Stimulated activated CD4-positive, alpha-beta T cell treated with anti-CD3 and anti-CD28 coated beads, Interleukin-15, amount 100 ng/mL, for 24 hours (primary cell): ENCODE measurements at regions not wholly inside any gene's neighbourhood (a gene's known extent, or its start where the extent isn't known, plus 50 kb on each side); places are given as distances from the start of the nearest gene placed in this dataset.

Experiments
- DNase-seq: peaks from one replicate; pipeline ENCODE4 v3.0.0-alpha.2; 2020

DNA sequence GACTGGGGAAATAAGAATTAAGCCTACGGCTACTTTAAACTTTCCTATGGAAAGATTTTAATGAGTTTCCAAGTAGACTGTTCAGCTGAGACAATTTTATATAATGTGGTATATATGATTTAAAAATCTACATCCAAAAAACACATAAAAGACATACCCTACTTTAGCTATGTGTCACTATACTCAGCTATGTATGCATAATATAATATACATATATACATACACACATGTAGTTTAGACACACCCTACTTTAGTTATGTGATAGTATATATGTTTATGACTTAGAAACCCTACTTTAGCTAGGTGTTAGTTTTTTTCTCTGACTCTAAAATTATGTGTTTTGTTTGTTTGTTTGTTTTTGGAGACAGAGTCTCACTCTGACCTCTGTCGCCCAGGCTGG, 100.5 kb upstream of the DAB2 start:
- DNase-seq, result no peak

DNA sequence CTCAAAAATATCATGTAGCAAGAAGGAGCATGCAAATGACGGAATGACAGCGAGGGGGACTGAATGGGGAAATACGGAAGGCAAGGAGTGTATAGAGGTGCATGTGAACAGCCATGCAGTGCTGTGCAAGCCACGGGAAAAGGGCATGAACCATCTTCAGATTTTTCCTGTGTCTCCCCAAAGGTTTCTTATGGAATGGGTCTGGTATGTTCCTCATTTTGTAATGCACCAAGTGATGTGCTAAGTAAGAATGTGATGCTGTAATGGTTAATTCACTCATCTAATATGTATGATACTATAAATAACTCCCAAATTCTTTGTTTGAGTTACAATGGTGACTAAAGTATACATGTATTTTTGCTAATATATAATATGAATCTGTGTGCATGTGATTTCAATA, 99.0 kb upstream of the DAB2 start:
- DNase-seq, result no peak

DNA sequence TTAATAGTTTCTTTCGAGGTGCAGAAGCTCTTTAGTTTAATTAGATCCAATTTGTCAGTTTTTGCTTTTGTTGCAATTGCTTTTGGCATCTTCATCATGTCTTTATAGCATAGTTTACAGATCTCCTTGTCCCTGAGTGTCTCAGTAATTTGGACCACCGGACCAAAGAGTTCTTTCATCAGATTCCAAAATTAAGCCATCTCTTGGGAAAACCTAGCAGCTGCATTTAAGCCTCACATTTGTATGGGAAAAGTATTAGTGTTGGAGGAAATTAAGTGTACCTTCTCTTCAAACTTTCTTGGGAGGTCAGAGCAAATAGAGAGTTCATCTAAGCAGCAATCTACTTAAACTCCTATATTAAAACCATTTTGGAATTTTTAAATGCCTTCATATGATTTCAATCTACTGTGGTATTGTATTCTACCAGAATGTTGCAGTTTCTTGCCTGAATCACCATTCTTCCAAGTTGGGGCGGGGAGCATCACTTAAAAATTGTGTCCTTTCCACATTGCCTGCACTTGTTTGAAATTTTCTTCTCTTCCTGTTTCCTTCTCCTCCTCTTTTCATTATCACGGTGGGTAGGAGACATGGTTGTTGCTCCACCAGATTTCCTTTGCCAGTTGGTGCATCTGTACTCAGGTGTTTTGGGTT, 97.3 kb upstream of the DAB2 start:
- DNase-seq, result no peak

DNA sequence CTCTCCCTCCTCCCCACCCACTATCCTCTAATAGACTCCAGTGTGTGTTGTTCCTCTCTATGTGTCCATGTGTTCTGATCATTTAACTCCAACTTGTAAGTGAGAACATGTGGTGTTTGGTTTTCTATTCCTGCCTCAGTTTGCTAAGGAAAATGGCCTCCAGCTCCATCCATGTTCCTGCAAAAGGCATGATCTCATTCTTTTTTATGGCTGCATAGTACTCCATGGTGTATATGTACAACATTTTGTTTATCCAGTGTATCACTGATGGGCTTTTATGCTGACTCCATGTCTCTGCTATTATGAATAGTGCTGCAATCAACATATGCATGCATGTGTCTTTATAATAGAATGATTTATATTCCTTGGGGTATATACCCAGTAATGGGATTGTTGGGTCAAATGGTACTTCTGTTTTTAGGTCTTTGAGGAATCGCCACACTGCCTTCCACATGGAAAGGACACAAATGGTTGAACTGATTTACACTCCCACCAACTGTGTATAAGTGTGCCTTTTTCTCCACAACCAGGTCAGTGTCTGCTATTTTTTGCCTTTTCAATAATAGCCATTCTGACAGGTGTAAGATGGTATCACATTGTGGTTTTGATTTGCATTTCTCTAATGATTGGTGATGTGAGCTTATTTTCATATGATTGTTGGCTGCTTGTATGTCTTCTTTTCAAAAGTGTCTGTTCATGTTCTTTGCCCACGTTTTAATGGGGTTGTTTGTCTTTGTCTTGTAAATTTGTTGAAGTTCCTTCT, 96.5 kb upstream of the DAB2 start:
- no peak for DNase-seq

DNA sequence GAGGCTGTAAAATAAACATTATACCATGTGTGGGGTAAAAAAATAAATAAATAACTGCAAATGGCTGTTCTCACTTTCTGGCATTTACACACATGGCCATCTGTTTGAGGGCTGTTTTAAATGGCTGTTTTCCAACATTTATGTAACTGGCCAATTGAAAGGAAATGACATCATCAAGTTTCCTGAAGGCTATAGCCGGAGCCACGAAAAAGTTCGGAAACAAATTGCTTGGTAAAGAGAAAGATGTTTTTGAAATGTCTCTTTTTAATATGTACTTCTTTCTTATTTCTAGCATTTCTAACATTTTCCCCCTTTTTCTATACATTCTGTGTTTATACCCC, 95.4 kb upstream of the DAB2 start:
- DNase-seq, result no peak

DNA sequence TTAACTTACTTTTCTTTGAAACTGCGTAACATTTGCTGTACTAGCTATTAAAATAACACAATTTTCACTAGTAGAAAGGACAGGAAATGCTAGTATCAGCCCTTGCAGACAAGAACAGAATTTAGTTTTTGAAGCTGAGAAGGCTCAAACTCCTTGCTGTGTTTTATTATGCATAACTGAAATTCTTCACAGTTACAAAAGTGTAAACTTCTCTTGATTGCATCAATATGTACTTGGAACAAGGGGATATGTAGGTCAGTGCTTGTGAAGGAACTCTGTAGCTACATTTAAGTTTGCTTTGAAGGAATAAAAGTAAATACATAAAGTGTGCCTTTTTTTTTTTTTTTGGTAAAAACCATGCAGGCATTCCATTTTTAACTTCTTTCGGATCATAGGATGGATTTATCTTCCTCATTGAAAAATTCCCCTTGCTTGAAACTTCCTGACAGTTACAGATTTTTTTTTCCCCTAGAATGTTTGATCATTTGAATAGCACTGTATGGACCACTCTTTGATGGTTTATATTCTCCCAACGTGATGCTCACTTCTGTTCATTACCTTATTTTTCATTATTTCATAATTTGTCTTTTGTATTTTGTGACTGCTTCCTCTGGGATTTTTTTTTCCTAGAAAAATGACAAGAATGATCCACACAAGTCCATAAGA, 94.9 kb upstream of the DAB2 start:
- DNase-seq, result no peak

DNA sequence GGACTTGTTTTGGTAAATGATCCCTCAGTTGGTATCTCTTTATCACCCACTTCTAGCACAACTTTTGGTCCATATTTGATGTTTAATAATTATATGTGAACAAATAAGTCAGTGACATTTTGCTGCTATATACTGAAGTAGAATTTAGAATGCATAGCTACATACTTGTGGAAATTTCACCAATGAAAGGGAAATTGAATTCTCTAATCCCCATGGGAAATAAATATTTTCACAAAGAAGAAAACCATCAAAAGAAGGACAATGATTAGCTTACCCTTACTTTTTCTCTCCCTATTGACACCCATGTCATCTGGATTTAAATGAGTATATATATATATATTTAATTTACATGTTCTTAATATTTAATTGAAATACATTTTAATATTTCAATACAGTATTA, 94.3 kb upstream of the DAB2 start:
- DNase-seq, result no peak

DNA sequence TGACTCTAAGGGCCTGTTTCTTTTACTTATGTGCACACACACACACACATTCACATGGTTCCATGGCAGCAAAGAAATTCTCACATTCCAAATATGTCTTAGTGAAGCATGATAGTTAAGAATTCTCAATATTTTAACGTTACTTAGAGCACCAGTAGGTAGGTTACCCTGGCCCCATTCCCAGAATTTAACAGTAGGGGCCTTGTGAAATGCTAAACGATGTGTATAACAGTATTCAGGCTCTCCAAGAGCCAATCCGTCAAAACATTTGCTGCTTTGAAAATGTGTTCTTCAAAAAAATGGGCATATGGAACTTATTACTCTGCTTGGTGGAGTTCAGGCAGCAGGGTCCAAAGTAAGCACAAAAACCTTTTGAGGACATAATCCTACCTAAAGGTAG, 93.7 kb upstream of the DAB2 start:
- DNase-seq, result no peak

DNA sequence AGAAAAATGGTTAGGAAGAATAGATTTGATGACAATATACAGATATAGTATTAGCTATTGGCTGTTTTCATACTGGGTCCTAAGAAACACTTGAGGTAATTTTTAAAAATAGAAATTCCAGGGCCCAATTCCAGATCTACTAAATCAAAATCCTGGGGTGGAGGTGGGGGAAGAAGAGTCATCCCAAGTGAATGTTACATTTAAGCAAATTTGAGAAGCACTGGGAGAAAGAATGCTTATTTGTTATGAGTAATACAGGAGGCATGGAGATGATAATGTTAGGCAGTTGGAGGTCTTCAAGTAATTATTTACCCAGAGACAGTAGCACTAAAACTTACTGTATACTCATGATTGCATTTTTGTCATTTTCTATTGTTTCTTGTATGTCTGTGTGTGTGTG, 93.0 kb upstream of the DAB2 start:
- no peak for DNase-seq

DNA sequence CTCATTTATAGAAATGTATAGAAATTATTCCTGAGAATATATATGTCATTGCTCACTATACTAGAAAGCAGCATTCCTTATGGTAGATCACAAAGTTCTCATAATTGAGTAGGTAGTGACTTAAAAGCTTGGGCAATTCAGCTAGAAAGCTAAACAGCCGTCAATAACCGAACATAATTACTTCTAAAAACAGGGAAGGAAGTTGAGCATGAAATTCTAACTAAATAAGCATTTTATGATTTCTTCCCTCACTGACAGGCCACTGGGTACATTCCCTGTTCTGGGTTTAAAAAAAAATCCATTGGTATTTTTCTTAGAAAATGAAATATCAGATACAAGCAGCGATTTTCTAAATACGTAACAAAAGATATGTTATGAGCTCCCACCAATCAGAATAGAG, 91.1 kb upstream of the DAB2 start:
- no peak for DNase-seq

DNA sequence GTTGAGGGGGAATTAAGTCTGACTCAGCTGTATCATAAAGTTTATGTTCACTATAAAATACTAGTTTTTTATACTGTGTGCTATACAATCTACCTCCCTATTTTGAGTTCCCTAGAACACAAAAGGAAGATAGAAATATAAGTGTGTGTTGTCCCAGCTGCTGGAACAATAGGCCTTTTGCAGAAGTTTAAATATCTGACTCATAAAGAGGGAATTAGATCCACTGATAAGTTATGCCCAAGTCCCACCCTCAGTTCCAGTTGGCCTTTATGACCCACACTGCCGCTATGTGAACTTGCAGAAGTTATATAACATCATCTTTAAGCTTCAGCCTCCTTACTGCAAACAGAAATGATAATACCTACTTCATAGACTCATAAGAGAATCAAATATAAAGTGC, 88.5 kb upstream of the DAB2 start:
- DNase-seq, result no peak

DNA sequence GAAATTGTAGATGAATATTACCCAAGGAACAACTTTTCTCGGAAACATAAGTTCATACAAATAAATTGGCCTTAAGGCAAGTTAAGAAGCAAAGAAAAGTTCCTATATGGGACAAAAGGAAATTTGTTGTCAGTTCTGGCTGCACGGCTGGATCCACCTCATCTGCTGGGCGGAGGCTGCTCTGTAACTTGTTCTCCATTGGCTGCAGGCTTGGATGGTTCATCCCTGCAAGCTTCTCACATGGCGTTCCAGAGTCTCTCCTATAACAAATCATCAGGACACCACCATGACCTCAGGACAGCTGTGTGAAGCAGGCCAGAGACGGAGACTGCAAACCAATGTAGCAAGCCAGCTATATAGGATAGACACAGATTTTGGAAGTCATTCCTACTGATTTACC, 81.4 kb upstream of the DAB2 start:
- DNase-seq, result no peak

DNA sequence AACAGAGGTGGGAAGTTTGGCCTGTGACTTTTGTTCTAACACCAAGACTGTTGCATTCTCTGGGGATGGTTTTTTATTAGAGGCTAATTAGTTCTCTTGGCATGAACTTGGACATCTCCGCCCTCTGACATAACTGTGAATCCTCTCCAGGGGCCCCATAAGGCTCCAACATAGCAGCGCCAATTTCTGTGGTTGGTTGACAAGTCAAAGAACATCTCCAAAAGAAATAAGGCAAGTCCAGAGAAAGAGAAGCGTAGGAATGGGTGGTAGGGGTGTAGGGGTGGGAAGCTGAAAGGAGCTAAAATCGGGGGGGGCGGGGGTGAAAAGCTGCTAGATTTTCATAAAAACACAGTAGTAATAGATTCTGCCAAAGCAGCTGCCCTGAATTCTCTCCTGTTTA, 81.0 kb upstream of the DAB2 start:
- no peak for DNase-seq

DNA sequence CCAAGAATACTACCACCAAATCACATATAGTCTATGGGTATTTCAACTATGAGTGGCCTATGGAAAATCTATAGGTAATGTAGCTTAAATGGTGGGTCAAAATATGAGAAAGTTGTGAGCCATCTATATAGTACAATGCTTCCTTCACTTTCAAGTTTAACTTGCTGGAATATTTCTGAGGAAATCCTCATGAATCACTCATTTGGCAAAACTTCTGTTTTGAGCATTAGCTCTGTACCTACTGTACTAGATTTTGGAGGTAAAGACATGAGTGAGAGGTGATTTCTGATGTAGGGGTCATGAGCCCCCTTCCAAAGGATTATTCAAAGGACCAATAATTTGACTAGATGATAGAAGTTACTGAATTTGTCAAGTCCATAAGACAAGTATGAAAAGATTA, 80.6 kb upstream of the DAB2 start:
- DNase-seq, result no peak

DNA sequence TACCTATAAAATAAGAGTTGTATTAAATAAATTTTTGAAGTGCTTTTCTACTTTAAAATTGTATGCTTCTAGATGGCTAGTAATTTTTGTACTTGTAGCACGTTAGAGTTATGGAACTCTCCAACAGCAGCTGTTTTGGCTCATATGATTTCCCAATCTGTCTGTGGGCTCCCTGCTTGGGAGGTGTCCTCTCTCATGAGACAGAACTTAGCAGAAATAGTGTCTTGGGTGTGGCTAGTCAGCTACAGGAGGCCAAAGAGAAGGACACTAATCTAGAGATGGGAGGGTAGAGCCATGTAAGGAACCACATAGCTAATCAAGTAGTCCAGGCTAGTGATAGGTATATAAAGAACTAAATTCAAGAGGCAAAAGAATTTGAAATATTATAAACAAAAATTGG, 78.4 kb upstream of the DAB2 start:
- no peak for DNase-seq

DNA sequence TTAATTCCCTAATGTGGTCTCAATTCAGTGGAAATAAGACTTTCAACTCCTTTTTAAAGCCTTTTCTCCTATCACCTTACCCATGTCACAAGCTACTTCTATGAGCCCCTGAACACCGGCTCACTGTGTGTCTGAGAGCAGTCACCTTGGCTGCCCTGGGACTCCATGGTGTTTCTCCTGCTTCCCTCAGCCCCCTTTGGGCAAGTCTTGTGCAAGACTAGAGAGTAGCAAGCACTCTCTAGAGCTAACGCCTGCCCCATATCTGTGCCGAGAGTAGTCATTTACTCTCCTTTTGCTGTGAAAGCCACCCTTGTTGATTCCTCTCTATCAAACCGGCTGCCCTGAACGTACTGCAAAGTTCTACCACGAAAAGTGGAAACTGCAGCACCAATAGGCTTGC, 77.9 kb upstream of the DAB2 start:
- no peak for DNase-seq

DNA sequence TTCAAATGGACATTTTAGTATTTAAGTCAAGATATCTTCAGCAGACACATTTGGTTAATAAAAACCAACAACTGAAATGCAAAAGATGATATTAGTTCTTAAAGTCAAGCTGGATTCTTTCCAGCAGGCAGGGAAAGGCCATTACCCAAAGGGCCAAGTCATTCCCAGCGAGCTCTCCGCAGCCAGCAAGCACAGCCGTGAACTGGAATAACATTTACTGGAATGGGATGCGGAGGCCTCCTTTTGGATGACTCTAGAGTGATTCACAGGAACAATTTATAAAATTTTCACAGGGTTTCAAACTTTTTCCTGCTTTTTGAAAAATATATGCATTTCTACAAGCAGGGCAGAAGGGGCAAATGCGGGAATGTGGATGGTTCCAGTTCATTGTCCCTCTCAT, 76.6 kb upstream of the DAB2 start:
- DNase-seq, result no peak

DNA sequence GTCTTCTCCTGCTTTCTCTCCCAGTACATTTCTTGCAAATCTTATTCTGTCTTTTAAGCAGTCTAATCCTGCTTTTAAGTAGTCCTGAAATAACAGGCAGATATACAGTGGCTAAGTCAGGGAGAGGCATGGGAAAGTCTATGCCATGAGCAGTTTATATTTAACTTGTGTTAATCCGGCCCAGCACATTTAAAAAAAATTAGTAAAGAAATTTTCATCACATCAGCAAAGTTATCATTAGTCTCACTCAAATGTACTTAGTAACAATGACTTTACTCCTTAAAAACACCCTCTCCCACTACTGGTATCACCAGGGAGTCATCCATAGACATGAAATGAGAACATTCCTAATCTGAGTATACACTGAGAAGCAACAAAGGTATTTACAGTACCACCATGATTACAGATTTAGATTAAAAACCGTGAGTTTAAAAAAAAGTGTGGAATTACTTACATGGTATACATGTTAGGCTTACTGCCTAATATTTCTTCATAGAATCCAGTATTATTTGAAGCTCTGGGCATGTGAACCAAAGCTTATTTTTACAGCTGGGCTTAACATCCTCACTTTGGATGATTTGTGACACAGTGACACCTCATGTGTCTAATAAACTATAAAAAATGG, 75.9 kb upstream of the DAB2 start:
- DNase-seq, result no peak

DNA sequence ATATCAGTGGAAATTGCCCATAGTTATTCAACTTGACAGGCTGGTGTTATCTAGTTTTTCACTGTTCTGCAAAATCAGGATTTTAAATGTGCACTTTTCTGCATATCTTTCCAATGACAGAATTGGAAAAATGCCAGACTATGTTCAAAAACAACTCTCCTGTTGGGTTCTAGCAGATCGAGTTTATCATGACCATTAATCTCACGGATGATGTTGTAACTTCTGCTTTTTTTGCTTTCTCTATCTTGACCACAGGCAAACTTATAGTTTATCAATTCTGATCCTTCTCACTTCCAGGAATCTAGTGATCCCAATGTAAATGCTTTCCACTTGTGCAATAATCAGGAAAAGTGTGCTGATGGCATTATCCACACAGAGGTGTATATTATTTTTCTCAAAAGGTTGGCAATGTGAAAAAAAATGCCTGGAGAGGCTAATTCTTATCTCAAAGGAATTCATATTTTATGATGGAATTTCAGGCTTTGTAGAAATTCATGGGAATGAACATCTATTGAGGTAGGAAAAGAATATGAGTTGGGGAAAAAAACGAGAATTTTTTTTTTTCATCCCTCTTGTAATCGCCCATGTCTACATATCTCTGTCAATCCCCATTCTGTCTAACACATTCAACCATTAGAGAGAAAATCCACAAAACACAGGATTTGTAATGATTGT, 73.6 kb upstream of the DAB2 start:
- no peak for DNase-seq

DNA sequence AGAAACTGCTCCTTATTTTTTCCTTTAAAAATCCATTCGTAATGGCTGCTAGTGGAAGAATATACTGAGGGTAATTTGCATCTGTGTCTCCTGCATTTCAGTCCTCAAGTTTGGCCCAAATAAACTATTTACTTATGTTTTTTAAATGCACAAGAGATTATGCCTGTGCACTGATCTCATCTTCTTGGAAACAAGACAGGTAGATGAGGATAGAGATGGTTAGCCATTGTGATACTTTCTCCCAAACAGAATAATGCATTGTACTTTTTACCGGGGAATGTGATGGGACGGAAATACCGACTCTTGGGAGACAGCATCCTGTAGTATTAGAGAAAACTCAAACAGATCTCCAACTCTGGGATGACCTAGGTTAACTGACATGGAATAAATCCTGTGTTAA, 72.5 kb upstream of the DAB2 start:
- DNase-seq, result no peak

DNA sequence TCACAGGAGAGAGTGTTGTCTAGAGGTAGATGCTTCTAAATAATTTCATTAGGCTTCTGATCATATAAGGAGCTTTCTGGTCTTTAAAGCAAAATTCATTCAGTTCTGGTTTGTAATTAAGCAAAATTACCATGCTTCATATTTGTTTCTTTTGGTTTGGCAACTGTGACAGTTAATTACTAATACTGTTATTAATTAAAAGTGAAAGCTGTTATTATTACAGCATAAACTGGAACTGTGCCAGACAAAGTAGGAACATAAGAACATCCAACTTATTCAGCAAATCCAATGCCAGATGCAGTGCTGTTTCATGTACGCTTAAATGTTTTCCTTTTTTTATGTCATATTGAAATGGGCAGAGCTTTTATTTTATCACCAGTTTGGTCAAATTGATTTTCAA, 70.4 kb upstream of the DAB2 start:
- no peak for DNase-seq

DNA sequence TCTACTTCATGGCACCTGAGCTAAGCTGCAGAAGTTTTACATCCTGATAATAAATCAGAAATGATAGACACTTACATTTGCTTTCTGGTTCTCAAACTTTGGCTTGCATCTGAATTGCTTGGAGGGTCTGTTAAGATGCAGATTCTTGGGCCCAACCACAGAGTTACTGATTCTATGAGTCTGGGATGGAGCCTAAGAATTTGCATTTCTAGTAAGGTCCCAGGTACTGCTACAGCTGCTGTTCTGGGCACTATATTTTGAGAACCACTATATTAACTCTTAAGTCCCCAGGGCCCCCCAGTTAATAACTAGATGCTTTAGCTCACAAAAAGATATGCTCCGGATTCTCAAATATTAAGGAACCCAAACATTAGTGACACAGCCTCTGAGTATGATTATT, 69.8 kb upstream of the DAB2 start:
- no peak for DNase-seq

DNA sequence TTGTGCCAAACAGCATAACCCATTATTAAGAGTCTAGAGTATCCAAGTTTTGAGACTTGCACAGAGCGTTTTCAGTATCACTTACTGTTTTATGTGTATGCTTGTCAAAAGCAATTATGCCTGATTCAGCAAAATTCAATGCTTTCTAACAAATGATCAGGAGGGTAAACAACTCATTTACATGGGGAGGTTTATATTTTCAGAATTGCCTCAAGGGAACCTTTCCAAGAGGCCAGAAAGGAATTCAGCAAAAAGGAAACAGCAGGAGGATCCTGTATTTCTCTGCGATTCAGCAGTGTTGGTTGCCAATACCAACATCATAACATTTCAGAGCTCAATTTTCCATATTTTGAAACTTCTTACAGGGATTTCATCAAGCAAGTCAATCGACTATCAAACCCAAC, 69.3 kb upstream of the DAB2 start:
- DNase-seq, result no peak

DNA sequence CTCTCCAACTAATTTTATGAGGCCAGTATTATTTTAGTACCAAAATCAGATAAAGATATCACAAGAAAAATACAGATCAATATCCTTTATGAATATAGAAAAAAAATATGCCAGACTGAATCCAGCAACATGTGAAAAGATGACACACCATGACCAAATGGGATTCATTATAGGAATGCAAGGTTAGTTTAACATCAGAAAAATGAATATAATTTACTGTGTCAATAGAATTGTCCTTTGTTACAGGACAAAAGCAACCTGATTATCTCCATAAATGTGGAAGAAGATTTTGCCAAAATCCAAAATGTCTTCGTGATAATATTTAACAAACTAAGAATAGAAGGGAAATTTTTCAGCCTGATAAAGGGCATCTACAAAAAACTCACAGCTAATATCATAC, 66.4 kb upstream of the DAB2 start:
- no peak for DNase-seq
